Calu3 (cell line): ENCODE measurements at regions not wholly inside any gene's neighbourhood (a gene's known extent, or its start where the extent isn't known, plus 50 kb on each side); places are given as distances from the start of the nearest gene placed in this dataset.

ENCODE experiments used
- BruUV-seq: library from RNA; stranded (reverse); fragments of 400-500 nt; replicated peaks from 2 replicates; lab custom pipeline; 2021; lab: Mats Ljungman, UMichigan
- CTCF ChIA-PET: fragments of 300-600 bp; sonication (Branson Sonifier 250); formaldehyde crosslinking; loops from one replicate; lab custom pipeline; 2022; ENCODE audit warnings: antibody characterized with exemption; lab: Charles Lee
- DNase-seq: peaks from one replicate; pipeline ENCODE4 v3.0.0; 2022
- H3K27ac Mint-ChIP-seq: one replicate; pipeline ENCODE4 v1.8.0; 2022; ENCODE audit warnings: mixed read lengths; ENCODE audit not compliant: unreplicated experiment
- H3K27me3 Mint-ChIP-seq: one replicate; pipeline ENCODE4 v1.8.0; 2022; ENCODE audit warnings: mixed read lengths; ENCODE audit not compliant: unreplicated experiment
- H3K36me3 Mint-ChIP-seq: one replicate; pipeline ENCODE4 v1.8.0; 2022; ENCODE audit warnings: mild to moderate bottlenecking, moderate library complexity, mixed read lengths; ENCODE audit not compliant: insufficient read depth, unreplicated experiment
- H3K4me1 Mint-ChIP-seq: one replicate; pipeline ENCODE4 v1.8.0; 2022; ENCODE audit warnings: mild to moderate bottlenecking, low read depth, mixed read lengths; ENCODE audit not compliant: unreplicated experiment
- H3K4me3 Mint-ChIP-seq: one replicate; pipeline ENCODE4 v1.8.0; 2022; ENCODE audit warnings: mild to moderate bottlenecking, low read depth, moderate library complexity, mixed read lengths; ENCODE audit not compliant: unreplicated experiment
- H3K9me3 Mint-ChIP-seq: one replicate; pipeline ENCODE4 v1.8.0; 2022; ENCODE audit warnings: low read depth, mixed read lengths; ENCODE audit not compliant: unreplicated experiment
- intact Hi-C: fragments of 100-400 bp; cut with micrococcal nuclease; formaldehyde crosslinking; loops from one replicate; pipeline ENCODE4 v1.10.0; 2022; ENCODE audit not compliant: unreplicated experiment
- TF ChIP-seq, protein P1 (sequence below): fragments of 200-600 bp; IDR thresholded peaks from one replicate; pipeline ENCODE4 v1.8.0; 2022; ENCODE audit warnings: antibody characterized with exemption; ENCODE audit not compliant: unreplicated experiment

DNA sequence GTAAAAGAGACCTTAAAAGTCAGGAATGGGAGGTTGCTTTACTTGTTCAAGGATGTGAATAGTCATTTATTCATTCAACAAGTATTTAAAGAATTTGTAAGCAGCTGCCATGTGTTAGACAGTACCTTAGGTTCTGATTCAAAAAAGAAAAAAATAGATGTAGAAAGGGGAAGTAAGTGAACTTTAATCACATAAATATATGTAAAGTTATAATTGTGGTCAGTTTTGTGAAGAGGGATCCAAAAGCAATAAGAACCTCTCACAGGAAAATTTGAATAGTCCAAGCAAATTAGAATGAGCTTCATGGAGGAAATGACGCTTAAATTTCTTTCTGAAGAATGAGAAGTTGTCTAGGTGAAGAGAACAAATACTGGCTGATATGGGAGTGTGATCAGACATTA lies 596.1 kb upstream of the CITED2 start:
- H3K4me3 Mint-ChIP-seq = no peak overlapping the region
- no TSS peak for BruUV-seq
- H3K9me3 Mint-ChIP-seq = peaks cover 4% of the 10 kb centered on the region
- no peak for DNase-seq
- intact Hi-C loops = no loop called here
- no peaks in the 10 kb centered on the region for H3K27me3 Mint-ChIP-seq
- H3K4me1 Mint-ChIP-seq = peaks cover 12% of the 10 kb centered on the region
- peak overlapping the region; percentile 2 for H3K27ac Mint-ChIP-seq
- H3K36me3 Mint-ChIP-seq = peaks cover 5% of the 10 kb centered on the region
- CTCF ChIA-PET = interaction anchor here (0.7 kb wide), 1 partner anchor 742 kb away, joined by 3 read pairs; no protein-coding TSS in a partner anchor
- TF ChIP-seq, protein P1, sequence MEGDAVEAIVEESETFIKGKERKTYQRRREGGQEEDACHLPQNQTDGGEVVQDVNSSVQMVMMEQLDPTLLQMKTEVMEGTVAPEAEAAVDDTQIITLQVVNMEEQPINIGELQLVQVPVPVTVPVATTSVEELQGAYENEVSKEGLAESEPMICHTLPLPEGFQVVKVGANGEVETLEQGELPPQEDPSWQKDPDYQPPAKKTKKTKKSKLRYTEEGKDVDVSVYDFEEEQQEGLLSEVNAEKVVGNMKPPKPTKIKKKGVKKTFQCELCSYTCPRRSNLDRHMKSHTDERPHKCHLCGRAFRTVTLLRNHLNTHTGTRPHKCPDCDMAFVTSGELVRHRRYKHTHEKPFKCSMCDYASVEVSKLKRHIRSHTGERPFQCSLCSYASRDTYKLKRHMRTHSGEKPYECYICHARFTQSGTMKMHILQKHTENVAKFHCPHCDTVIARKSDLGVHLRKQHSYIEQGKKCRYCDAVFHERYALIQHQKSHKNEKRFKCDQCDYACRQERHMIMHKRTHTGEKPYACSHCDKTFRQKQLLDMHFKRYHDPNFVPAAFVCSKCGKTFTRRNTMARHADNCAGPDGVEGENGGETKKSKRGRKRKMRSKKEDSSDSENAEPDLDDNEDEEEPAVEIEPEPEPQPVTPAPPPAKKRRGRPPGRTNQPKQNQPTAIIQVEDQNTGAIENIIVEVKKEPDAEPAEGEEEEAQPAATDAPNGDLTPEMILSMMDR = no peak

- no peak for DNase-seq
- Mint-ChIP-seq H3K4me3 (no peak overlapping the region), H3K27ac (no peak overlapping the region), H3K4me1 (peaks cover 12% of the 10 kb centered on the region), H3K27me3 (no peaks in the 10 kb centered on the region), H3K36me3 (no peaks in the 10 kb centered on the region), H3K9me3 (peaks cover 4% of the 10 kb centered on the region)
- BruUV-seq = no TSS peak
- CTCF ChIA-PET = no interaction called here
- TF ChIP-seq, protein P1 = no peak
- intact Hi-C loops = no loop called here
These were observed 593.0 kb upstream of the CITED2 start for GRCh38 chr6:139967497-139967896.

- intact Hi-C loops = no loop called here
- CTCF ChIA-PET = no interaction called here
- Mint-ChIP-seq H3K27ac (no peak overlapping the region), H3K4me1 (peaks cover 5% of the 10 kb centered on the region), H3K9me3 (peaks cover 4% of the 10 kb centered on the region), H3K36me3 (no peaks in the 10 kb centered on the region), H3K4me3 (no peak overlapping the region), H3K27me3 (no peaks in the 10 kb centered on the region)
- DNase-seq = no peak
- TF ChIP-seq, protein P1 = no peak
- no TSS peak for BruUV-seq
These were observed 590.9 kb upstream of the CITED2 start for GRCh38 chr6:139965393-139965792.

- H3K36me3 Mint-ChIP-seq = no peaks in the 10 kb centered on the region
- TF ChIP-seq, protein P1 = no peak
- no peak overlapping the region for H3K4me3 Mint-ChIP-seq
- H3K27ac Mint-ChIP-seq = no peak overlapping the region
- intact Hi-C loops = no loop called here
- H3K9me3 Mint-ChIP-seq = peaks cover 4% of the 10 kb centered on the region
- no peak for DNase-seq
- no TSS peak for BruUV-seq
- CTCF ChIA-PET = no interaction called here
- H3K27me3 Mint-ChIP-seq = no peaks in the 10 kb centered on the region
- no peaks in the 10 kb centered on the region for H3K4me1 Mint-ChIP-seq
These were observed 590.3 kb upstream of the CITED2 start for GRCh38 chr6:139964737-139965136.
